ENCODE measurements at regions not wholly inside any gene's neighbourhood (a gene's known extent, or its start where the extent isn't known, plus 50 kb on each side); places are given as distances from the start of the nearest gene placed in this dataset.

DNA sequence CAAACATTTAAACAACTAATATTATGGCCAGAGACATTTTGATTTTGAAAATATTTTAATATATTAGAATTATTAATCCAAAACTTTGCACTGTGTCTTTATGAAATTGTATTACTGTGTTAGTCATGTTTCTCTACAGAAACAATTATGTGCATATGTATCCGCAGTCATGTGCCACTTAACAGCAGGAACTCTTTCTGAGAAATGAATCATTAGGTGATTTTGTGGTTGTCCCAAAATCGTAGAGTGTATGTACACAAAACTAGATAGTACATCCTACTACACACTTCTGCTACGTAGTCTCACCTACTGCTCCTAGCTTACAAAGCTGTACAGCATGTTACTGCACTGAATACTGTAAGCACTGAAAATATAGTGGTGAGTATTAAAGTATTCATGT is 479.2 kb upstream of the DSEL start:
- TF ChIP-seq EZH2 (IDR thresholded peaks at IDR 0.05; ENCODE audit: borderline replicate concordance, low read length): no peak
- TF ChIP-seq, protein P1, sequence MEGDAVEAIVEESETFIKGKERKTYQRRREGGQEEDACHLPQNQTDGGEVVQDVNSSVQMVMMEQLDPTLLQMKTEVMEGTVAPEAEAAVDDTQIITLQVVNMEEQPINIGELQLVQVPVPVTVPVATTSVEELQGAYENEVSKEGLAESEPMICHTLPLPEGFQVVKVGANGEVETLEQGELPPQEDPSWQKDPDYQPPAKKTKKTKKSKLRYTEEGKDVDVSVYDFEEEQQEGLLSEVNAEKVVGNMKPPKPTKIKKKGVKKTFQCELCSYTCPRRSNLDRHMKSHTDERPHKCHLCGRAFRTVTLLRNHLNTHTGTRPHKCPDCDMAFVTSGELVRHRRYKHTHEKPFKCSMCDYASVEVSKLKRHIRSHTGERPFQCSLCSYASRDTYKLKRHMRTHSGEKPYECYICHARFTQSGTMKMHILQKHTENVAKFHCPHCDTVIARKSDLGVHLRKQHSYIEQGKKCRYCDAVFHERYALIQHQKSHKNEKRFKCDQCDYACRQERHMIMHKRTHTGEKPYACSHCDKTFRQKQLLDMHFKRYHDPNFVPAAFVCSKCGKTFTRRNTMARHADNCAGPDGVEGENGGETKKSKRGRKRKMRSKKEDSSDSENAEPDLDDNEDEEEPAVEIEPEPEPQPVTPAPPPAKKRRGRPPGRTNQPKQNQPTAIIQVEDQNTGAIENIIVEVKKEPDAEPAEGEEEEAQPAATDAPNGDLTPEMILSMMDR (conservative IDR thresholded peaks at IDR 0.05 in 1 of 2, IDR thresholded peaks at IDR 0.05 in 1 of 2; ENCODE audit: extremely low read depth in 1 of 2, insufficient read depth in 1 of 2, low read depth in 1 of 2, low read length in 2 of 2): no peak

Measured in mammary epithelial cell (primary cell).